ENCODE measurements at regions not wholly inside any gene's neighbourhood (a gene's known extent, or its start where the extent isn't known, plus 50 kb on each side); places are given as distances from the start of the nearest gene placed in this dataset.
"Not testable (repeated sequence)": the region's sequence is repeated elsewhere in the genome, so short reads cannot be mapped to it uniquely, and the experiment has no call there.

DNA sequence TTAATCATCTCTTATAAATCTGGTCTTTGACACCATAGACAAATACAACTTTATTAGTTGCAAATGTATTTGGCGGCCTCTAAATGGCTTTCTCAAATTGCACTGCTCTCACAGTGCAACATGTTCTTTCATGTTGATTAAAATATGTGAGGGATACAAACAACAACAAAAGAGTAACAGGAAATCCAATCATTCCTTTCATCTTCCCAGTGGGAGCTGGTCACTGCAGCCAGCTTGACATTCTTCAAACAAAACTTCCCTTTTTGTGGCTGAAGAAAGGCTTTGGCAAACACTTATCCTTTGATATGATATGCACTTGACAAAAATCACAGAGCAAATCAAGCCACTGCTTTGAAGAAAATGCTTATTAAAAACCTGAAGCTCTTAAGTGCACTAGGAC is 973.6 kb downstream of the EPHA3 start:
- Histone ChIP-seq H3K9me3 (replicated peaks; ENCODE audit: control insufficient read depth, insufficient read depth, low read depth, low read length) (no peaks in the 10 kb centered on the region), H3K4me3 (no peak overlapping the region), H3K4me1 (replicated peaks in 1 of 2; ENCODE audit: control insufficient read depth in 2 of 2, insufficient read depth in 2 of 2, low read length in 2 of 2) (no peaks in the 10 kb centered on the region), H3K27me3 (ENCODE audit: control insufficient read depth in 2 of 2, insufficient read depth in 2 of 2, low read length in 2 of 2) (no peaks in the 10 kb centered on the region), H3K9me1 (ENCODE audit: control insufficient read depth, insufficient read depth, low read length) (no peaks in the 10 kb centered on the region), H3K27ac (ENCODE audit: extremely low read depth, low read depth, low read length) (no peak overlapping the region), H4K20me1 (replicated peaks; ENCODE audit: control insufficient read depth, insufficient read depth, low read length) (no peaks in the 10 kb centered on the region), H3K79me2 (ENCODE audit: control insufficient read depth, insufficient read depth, low read length) (no peaks in the 10 kb centered on the region), H3K4me2 (ENCODE audit: insufficient read depth, low read length) (no peak overlapping the region), H3K9ac (ENCODE audit: insufficient read depth in 1 of 2, low read depth in 2 of 2, low read length in 2 of 2) (no peak overlapping the region), H2AFZ (ENCODE audit: low read depth, low read length) (no peak overlapping the region), H3K36me3 (ENCODE audit: control insufficient read depth, insufficient read depth, low read length) (no peaks in the 10 kb centered on the region)
- no peak for TF ChIP-seq RBBP5 (IDR thresholded peaks at IDR 0.05; ENCODE audit: borderline replicate concordance, insufficient read depth, low read length, poor library complexity, severe bottlenecking)
- TF ChIP-seq XRCC5 (IDR thresholded peaks at IDR 0.05; ENCODE audit: low read depth, low read length) = no peak
- no peak for DNase-seq (ENCODE audit: extremely low read depth in 1 of 4, low spot score in 3 of 4)
- BruUV-seq (replicated peaks) = no TSS peak
- no peak for ATAC-seq
- intact Hi-C loops (cut with micrococcal nuclease) (no loop called here), in situ Hi-C loops (cut with MboI) (loop anchor here (25.0 kb wide), 1 partner anchor 1869 kb away; no protein-coding TSS in a partner anchor)
- CTCF ChIA-PET (ENCODE audit: low intra/inter-chr PET ratio) = no interaction called here
- POLR2A ChIA-PET = no interaction called here
- FAIRE-seq = no peak
- WGBS (ENCODE audit: insufficient coverage, low coverage, missing lambda C conversion rate) = 0% methylated on average over 1 of the region's 1 CpG

DNA sequence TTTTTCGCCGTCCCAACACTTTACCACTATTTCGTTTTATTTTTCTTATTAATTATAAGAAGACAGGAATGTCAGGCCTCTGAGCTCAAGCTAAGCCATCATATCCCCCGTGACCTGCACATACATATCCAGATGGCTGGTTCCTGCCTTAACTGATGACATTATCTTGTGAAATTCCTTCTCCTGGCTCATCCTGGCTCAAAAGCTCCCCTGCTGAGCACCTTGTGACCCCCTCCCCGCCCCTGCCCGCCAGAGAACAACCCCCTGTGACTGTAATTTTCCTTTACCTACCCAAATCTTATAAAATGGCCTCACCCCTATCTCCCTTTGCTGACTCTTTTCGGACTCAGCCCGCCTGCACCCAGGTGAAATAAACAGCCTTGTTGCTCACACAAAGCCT is 978.9 kb downstream of the EPHA3 start:
- BruUV-seq (replicated peaks); H3K9me3 ChIP-seq (replicated peaks; ENCODE audit: control insufficient read depth, insufficient read depth, low read depth, low read length); H4K20me1 ChIP-seq (replicated peaks; ENCODE audit: control insufficient read depth, insufficient read depth, low read length); FAIRE-seq; H3K9ac ChIP-seq (ENCODE audit: insufficient read depth in 1 of 2, low read depth in 2 of 2, low read length in 2 of 2); H3K27me3 ChIP-seq (ENCODE audit: control insufficient read depth in 2 of 2, insufficient read depth in 2 of 2, low read length in 2 of 2); H3K27ac ChIP-seq (ENCODE audit: extremely low read depth, low read depth, low read length); CTCF ChIA-PET (ENCODE audit: low intra/inter-chr PET ratio); H3K4me3 ChIP-seq; H3K9me1 ChIP-seq (ENCODE audit: control insufficient read depth, insufficient read depth, low read length); H2AFZ ChIP-seq (ENCODE audit: low read depth, low read length); POLR2A ChIA-PET; H3K36me3 ChIP-seq (ENCODE audit: control insufficient read depth, insufficient read depth, low read length); H3K4me1 ChIP-seq (replicated peaks in 1 of 2; ENCODE audit: control insufficient read depth in 2 of 2, insufficient read depth in 2 of 2, low read length in 2 of 2); ATAC-seq; H3K4me2 ChIP-seq (ENCODE audit: insufficient read depth, low read length); intact Hi-C loops (cut with micrococcal nuclease); H3K79me2 ChIP-seq (ENCODE audit: control insufficient read depth, insufficient read depth, low read length); DNase-seq (ENCODE audit: extremely low read depth in 1 of 4, low spot score in 3 of 4): not testable (repeated sequence)
- 0% methylated on average over 2 of the region's 8 CpGs for WGBS (ENCODE audit: insufficient coverage, low coverage, missing lambda C conversion rate)
- in situ Hi-C loops (cut with MboI) = loop anchor here (25.0 kb wide), 1 partner anchor 1874 kb away; no protein-coding TSS in a partner anchor
